ENCODE measurements at regions not wholly inside any gene's neighbourhood (a gene's known extent, or its start where the extent isn't known, plus 50 kb on each side); places are given as distances from the start of the nearest gene placed in this dataset.

DNA sequence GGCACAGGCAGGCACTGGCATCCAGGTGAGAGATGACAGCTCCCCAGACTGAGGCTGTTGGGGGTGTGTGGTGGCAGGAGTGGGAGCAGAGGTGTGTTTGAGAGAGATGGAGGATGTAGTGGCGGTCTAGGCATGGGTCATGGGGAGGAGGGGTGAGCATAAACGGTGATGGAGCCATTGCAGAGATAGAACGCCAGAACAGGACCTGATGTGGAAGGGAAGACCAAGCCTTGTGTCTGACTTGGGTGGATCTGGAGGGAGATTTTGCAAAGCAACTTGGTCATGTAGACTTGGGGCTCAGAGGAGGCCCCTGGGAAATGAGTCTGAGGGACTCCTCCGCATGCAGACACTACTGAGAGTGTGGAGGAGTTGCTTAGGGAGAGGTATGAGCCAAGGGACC lies 50.0 kb upstream of the CLDN5 start:
- Mint-ChIP-seq H3K36me3 (no peaks in the 10 kb centered on the region), H3K27ac (no peak overlapping the region), H3K9me3 (no peaks in the 10 kb centered on the region)
- DNase-seq (ENCODE audit: low spot score in 2 of 2) (no peak), ATAC-seq (no peak)

DNA sequence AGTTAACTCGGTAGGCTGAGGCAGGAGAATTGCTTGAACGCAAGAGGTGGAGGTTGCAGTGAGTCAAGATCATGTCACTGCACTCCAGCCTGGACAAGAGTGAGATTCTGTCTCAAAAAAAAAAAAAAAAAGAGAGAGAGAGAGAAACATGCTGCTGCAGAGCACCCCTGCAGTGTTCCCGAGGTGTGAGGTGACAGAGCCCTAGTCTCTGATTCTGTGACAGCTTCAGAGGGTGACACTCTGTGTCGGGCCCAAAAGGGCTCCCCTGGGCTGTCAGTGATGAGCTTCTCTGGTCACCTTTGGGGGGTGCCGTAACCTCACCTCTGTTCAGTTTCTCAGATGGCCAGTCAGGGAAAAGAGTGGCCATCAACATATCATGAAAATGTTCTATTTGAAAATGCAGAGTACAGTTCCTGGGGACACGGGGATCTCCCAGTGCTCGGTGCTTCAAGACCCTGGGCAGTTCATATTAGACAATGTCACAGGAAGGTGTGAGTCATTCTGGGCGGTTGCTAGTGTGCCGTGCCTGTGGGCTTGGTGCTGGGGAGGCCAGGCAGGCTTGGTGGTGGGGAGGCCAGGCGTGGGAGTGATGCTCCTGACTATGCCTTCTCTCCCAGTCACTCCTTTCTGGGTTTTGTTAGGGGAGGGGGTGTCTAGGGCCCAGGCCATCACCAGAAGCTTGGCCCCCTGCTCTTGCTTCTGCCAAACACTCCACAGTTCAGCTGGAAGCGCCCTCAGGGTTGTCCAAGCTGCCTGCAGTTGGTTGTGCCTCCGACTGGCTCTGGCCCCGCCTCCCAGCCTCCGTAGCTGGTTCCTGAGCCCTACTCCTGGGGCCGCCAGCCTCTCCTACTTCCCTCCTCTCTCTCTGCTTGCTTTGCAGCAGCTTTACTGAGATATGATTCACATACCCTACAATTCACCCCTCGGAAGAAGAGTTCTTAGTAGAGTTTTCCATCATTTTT lies 52.5 kb upstream of the CLDN5 start:
- DNase-seq (ENCODE audit: low spot score in 2 of 2) (peak; percentile 61 to 82), ATAC-seq (peak; percentile 88 to 93)
- Mint-ChIP-seq H3K36me3 (no peaks in the 10 kb centered on the region), H3K9me3 (no peaks in the 10 kb centered on the region), H3K27ac (peak overlapping the region; percentile 82 to 87)

DNA sequence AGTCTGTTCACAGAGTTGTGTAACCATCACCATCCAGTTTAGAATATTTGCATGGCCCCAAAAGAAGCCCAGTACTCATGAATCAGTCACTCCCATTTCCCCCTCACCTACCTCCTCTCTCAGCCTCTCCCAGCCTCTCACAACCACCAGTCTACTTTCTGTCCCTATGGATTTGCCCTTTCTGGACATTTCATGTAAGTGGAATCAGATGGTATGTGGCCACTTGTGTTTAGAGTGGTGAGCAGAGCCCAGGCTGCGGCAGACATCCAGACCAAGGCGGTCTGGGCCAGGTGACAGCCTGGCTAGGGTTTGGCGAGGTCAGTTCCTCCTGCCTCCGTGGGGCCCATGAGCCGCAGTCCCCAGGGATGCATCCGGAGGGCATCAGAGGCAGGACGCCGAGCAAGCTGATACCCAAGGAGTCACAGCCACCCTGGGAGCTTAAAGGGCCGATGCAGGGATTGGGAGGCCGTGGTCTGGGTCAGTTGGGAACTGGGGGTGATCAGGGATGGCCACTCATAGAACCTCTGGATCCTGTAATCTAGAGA lies 53.3 kb upstream of the CLDN5 start:
- DNase-seq (ENCODE audit: low spot score in 2 of 2) (no peak), ATAC-seq (no peak)
- Mint-ChIP-seq H3K9me3 (no peaks in the 10 kb centered on the region), H3K27ac (peak overlapping the region; percentile 82 to 87), H3K36me3 (no peaks in the 10 kb centered on the region)

DNA sequence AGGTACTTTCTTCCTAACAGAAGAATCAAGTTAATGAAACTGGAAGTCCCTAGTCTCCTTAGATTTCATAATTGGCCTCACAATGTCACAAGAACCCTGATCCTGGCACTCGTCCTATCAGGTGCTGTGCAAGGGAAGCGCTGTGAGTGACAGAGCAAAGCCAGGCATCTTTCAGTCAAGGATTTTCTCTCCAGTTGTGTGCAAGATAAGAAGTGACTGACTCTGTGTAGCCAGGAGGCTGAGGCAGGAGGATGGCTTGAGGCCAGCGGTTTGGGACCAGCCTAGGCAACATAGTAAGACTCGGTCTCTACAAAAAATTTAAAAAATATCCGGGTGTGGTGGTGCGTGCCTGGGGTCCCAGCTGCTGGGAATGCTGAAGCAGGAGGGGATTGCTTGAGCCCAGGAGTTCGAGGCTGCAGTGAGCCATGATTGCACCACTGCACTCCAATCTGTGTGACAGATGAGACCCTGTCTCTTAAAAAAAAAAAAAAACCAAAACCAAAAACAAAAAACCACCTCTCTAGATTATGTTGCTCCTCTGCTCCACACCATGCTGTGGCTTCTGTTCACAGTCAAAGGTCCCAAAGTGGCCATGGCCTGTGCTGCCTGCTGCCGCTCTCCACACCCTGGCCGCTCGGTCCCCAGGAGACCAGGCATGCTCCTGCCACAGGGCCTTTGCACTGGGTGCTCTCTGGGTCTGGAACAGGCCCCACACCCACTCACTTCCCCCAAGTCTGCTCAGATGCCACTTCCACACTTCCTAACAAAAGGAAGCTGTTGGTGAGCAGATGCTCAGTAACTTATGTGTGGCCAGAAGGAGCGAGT lies 54.2 kb upstream of the CLDN5 start:
- no peak for ATAC-seq
- Mint-ChIP-seq H3K9me3 (no peaks in the 10 kb centered on the region), H3K36me3 (no peaks in the 10 kb centered on the region), H3K27ac (peak overlapping the region in 1 of 2 donors; percentile 87)
- DNase-seq (ENCODE audit: low spot score in 2 of 2): no peak

DNA sequence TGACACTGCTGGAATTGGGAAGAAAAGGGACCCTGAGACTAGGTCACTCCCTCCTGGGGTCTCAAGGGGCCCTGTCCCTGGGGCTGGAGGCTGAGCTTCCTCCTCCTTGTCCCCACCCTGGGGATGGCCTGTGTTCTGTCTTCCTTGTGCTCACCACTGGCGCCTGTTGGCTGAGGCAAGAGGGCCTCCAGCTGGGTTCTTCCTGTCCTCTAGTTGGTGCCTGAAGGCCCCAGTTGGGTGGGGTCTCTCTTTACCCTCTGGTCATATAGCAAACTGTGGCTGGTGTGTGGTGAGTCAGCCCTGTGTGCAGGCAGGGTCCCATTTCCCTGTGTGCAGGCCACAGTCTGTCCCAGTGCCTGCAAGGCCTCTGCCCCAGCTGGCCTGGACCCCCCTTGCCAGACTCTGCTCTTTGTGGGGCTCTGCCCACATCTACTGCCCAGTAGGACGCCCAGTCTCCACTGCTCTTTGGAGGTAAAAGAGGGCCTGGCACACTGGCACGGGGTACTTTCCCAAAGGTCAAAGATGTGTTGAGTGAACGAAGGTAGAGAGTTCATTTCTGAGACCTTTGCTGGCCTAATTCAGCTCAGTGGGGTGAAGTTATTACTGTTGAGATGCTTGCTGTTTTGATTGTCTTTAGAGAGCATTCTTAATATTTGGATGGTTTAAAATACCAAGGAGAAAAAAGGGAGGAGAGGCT lies 55.1 kb upstream of the CLDN5 start:
- DNase-seq (ENCODE audit: low spot score in 2 of 2): no peak
- Mint-ChIP-seq H3K27ac (peak overlapping the region; percentile 75 to 87), H3K36me3 (no peaks in the 10 kb centered on the region), H3K9me3 (no peaks in the 10 kb centered on the region)
- no peak for ATAC-seq

DNA sequence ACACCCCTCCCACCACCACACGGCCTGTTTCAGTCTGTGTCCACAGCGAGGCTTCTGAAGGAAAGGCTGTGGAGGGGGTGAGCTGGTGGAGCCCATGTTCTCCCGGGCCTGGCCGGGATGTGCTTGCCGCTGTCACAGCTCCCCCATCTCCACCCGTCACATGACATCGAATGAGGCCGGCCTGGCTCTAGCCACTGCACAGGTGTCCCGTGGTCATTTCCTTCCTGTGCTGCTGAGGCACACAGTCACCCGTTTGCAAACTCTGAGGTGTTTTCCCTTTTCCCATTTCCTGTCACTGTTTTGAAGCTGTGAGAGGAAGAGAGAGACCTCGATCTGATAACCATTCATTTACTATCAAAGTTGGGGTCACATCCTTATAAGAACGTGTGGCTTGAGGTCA lies 55.7 kb upstream of the CLDN5 start:
- DNase-seq (ENCODE audit: low spot score in 2 of 2) (peak in 1 of 2 donors; percentile 80), ATAC-seq (peak in 1 of 2 donors; percentile 72)
- Mint-ChIP-seq H3K27ac (peak overlapping the region; percentile 75 to 87), H3K9me3 (no peaks in the 10 kb centered on the region), H3K36me3 (no peaks in the 10 kb centered on the region)

DNA sequence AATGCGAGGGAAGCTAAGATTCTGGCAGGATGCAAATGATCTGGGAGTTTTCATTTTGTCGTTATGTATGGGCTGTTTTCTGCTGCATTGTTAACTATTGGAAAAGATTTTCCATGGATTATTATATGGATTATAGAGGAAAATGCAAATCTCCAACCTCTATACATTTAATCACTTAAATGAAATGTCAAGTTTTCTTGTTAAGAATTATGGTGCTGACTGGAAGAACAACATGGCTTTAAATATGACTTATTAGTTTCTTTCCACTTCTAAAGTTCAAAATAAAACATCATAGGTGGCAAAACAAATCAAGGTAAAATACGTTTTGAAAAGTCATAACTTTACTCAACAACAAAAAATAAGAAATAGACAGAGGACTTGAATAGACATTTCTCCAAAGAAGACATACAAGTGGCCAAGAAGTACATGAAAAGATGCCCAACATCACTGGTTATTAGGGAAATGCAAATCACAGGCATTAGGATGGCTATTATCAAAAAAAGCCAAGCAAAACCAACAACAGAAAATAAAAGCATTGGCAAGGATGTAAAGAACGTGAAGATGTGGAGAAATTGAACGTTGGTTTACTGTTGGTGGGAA lies 56.2 kb upstream of the CLDN5 start:
- Mint-ChIP-seq H3K9me3 (no peaks in the 10 kb centered on the region), H3K27ac (peak overlapping the region; percentile 75 to 87), H3K36me3 (no peaks in the 10 kb centered on the region)
- DNase-seq (ENCODE audit: low spot score in 2 of 2) (no peak), ATAC-seq (no peak)

DNA sequence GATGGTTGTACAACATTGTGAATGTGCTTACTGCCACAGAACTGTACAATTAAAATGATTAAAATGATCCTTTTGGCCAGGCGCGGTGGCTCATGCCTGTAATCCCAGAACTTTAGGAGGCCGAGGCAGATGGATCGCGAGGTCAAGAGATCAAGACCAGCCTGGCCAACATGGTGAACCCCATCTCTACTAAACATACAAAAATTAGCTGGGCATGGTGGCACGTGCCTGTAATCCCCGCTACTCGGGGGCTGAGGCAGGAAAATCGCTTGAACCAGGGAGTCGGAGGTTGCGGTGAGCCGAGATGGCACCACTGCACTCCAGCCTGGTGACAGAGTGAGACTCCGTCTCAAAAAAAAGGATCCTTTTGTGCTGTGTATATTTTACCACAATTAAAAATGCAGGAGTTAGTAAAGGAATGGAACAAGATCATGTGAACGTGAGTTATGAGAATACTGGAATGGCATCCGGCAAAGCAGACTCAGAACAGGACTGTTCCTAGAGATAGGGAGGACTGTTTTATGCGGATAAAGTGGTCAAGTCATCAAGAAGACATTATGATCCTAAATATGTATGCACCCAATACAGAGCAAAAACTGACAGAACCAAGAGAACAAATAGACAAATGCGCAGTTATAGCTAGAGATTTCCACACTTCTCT lies 58.0 kb upstream of the CLDN5 start:
- DNase-seq (ENCODE audit: low spot score in 2 of 2): no peak
- Mint-ChIP-seq H3K27ac (no peak overlapping the region), H3K36me3 (no peaks in the 10 kb centered on the region), H3K9me3 (no peaks in the 10 kb centered on the region)
- no peak for ATAC-seq

DNA sequence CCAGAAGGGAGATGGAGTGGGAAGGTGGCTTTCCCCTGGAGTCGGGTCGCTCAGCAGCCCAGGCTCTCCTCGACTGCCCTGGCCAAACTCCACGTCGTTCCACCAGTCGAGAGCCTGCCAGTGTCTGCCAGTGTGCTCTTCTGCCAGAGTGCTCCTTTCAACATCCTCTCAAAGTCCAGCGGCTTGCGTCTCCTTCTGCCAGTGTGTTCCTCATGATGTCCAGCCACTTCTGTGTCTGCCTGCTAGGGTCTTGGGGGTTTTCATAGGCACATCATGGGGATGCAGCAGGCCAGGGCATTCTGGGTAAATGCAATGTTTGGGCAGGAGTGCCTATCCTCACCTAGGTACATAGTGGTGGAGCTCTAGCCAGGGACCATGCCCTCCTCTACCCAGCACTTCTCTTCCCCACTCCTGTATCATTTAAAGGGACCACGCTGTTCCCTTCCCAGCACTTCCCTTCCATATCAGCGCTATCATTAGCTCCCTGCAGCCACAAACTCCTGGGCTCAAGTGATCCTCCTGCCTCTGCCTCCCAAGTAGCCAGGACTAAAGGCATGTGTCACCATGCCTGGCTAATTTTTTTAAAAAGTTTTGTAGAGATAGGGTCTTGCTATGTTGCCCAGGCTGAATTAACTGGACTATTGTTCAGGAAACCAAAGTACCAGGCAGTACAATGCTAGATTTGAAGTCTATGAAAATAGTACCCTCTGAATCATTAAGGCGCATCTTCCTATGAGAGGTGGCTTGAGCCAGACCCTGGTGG lies 62.9 kb upstream of the CLDN5 start:
- no peak overlapping the region for H3K27ac Mint-ChIP-seq
- H3K36me3 Mint-ChIP-seq: no peaks in the 10 kb centered on the region
- ATAC-seq (no peak), DNase-seq (ENCODE audit: low spot score in 2 of 2) (no peak)
- H3K9me3 Mint-ChIP-seq: no peaks in the 10 kb centered on the region

DNA sequence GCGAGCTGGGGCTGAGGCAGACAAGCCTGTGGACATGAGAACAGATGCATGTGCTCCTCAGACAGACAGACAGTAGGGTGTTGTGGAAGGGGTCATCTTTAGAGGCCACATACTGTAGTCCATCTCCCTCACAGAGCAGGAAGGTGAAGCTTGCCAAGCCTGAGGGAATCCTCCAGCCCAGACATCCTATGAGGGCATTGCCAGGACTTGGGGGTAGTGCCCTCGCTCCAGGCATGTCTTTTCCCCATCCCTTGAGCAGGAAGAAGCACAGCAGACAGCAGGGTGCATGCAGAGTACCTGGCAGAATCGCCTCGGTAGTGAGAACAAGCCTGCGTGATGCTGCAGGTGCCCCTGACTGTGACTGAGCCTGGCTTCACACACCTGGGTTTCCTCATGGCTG lies 66.5 kb upstream of the CLDN5 start:
- DNase-seq (ENCODE audit: low spot score in 2 of 2): no peak
- Mint-ChIP-seq H3K27ac (no peak overlapping the region), H3K9me3 (peaks cover 0 to 4% of the 10 kb centered on the region in 2 donors), H3K36me3 (no peaks in the 10 kb centered on the region)
- no peak for ATAC-seq

DNA sequence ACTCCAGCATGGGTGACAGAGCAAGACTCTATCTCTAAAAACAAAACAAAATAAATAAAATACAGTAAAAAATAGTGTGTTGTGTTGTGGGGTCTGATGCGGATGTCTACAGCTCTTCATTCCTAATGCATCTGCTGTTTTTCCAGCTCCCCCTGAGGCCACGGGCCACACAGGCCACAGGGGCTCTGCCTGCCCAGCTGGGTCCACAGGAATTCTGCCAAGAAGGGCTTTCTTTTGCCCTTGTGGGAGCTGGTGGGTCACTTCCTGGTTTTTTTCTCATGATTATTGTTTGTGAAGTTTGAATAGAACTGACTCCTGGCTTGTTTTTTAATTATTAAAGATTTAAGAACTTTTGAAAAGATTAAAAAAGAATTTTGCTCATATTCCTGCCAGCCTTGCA lies 67.4 kb upstream of the CLDN5 start:
- H3K9me3 Mint-ChIP-seq: peaks cover 0 to 4% of the 10 kb centered on the region in 2 donors
- DNase-seq (ENCODE audit: low spot score in 2 of 2): no peak
- H3K27ac Mint-ChIP-seq: no peak overlapping the region
- ATAC-seq: no peak
- H3K36me3 Mint-ChIP-seq: no peaks in the 10 kb centered on the region

DNA sequence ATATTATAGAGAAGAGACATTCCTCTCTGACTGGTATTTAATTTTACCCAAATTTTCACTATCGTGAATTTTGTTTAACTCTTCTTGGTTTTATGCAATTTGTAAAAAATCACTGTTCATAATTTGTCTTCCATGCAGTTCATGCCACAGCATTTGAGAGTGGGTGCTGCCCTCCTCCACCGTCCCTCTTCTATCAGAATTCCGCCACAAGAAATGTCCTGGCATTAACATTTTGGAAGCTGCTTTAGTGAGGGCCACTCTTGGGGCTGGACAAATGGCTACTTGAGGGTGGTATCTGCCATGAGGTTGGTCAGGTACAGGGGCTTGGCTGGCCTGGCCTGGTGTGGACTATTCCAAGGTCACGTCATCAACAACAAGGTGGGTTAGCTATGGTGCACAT lies 68.3 kb upstream of the CLDN5 start:
- Mint-ChIP-seq H3K36me3 (no peaks in the 10 kb centered on the region), H3K27ac (peak overlapping the region in 1 of 2 donors; percentile 75), H3K9me3 (peaks cover 0 to 4% of the 10 kb centered on the region in 2 donors)
- DNase-seq (ENCODE audit: low spot score in 2 of 2) (no peak), ATAC-seq (no peak)

DNA sequence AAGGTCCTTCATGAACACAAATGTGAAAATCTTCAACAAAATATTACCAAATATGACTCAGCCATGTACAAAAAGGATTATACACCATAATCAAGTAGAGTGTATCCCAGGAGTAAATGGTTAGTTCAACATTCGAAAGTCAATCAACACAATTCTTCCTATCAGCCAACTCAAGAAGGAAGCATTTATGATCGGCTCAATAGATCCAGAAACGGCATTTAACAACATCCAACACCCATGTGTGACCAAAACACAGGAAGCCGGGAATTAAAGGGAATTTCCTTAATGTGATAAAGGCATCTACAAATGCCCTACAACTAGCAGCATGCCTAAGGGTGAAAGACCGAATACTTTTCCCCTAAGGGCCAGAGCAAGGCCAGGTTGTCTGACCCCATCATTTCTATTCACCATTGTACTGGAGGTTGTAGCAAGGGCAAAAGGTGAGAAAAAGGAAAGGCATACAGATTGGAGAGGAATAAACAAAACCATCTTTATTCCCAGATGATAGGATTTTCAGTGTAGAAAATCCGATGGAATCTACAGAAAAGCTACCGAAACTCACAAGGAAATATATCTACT lies 69.9 kb upstream of the CLDN5 start:
- DNase-seq (ENCODE audit: low spot score in 2 of 2) (no peak), ATAC-seq (no peak)
- no peaks in the 10 kb centered on the region for H3K36me3 Mint-ChIP-seq
- peak overlapping the region in 1 of 2 donors; percentile 47 for H3K27ac Mint-ChIP-seq
- H3K9me3 Mint-ChIP-seq: peaks cover 0 to 4% of the 10 kb centered on the region in 2 donors

DNA sequence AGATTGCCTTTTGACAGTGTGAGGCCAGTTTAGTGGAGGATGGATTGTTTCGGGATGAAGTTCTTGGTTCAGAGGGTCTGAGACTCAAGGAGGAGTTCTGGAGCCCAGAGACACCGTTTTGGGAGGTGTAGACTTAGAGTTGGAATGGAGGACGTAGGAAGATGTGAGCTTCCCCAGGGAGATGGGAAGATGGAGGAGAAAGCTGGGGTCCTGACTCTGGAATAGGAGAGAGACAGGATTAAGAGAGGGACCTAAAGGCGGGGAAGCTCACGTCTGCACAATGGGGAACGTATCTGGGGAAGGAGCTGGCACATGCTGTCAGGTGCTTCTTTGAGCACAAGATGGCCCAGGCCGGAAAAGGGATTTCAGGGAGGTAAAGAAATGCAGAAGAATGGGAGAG lies 71.3 kb upstream of the CLDN5 start:
- H3K9me3 Mint-ChIP-seq: peaks cover 0 to 4% of the 10 kb centered on the region in 2 donors
- no peaks in the 10 kb centered on the region for H3K36me3 Mint-ChIP-seq
- DNase-seq (ENCODE audit: low spot score in 2 of 2): no peak
- ATAC-seq: no peak
- H3K27ac Mint-ChIP-seq: no peak overlapping the region
